C4-2B (cell line): ENCODE measurements at regions not wholly inside any gene's neighbourhood (a gene's known extent, or its start where the extent isn't known, plus 50 kb on each side); places are given as distances from the start of the nearest gene placed in this dataset.

Experiments
- H3K27ac ChIP-seq: fragments of 450-650 bp; 2 replicates; pipeline ENCODE4 v1.5.1; 2017
- ZFX ChIP-seq: fragments of 450-650 bp; IDR thresholded peaks from 2 replicates; pipeline ENCODE4 v1.6.1; 2017
- TF ChIP-seq, protein P1 (sequence below): fragments of 450-650 bp; conservative IDR thresholded peaks from 2 replicates; pipeline ENCODE4 v1.5.1; 2017; ENCODE audit warnings: mild to moderate bottlenecking

GRCh38 chr1:198939286-198939685, 300.4 kb downstream of the PTPRC start:
- TF ChIP-seq ZFX: no peak
- TF ChIP-seq, protein P1, sequence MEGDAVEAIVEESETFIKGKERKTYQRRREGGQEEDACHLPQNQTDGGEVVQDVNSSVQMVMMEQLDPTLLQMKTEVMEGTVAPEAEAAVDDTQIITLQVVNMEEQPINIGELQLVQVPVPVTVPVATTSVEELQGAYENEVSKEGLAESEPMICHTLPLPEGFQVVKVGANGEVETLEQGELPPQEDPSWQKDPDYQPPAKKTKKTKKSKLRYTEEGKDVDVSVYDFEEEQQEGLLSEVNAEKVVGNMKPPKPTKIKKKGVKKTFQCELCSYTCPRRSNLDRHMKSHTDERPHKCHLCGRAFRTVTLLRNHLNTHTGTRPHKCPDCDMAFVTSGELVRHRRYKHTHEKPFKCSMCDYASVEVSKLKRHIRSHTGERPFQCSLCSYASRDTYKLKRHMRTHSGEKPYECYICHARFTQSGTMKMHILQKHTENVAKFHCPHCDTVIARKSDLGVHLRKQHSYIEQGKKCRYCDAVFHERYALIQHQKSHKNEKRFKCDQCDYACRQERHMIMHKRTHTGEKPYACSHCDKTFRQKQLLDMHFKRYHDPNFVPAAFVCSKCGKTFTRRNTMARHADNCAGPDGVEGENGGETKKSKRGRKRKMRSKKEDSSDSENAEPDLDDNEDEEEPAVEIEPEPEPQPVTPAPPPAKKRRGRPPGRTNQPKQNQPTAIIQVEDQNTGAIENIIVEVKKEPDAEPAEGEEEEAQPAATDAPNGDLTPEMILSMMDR: no peak
- H3K27ac ChIP-seq: no peak overlapping the region

DNA sequence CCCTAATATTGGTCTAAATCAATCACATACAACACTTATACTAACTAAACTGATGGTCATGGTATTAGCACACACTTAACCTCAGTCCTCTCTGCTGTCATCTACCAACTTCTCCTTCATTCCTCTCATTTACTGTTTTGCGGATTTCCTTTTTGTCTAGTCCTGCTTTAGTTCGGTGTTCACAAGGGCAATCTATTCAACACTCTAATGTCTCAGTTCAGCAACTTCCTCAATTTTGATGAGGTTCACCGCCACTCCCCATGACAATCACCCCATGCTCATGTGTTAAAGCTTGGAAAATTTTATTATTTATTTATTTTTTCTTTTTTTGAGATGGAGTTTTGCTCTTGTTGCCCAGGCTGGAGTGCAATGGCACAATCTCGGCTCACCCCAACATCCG, 301.1 kb downstream of the PTPRC start:
- TF ChIP-seq, protein P1: no peak
- no peak for TF ChIP-seq ZFX
- H3K27ac ChIP-seq: no peak overlapping the region

GRCh38 chr1:198942466-198942865, 303.6 kb downstream of the PTPRC start:
- H3K27ac ChIP-seq: no peak overlapping the region
- no peak for TF ChIP-seq ZFX
- TF ChIP-seq, protein P1: no peak

DNA sequence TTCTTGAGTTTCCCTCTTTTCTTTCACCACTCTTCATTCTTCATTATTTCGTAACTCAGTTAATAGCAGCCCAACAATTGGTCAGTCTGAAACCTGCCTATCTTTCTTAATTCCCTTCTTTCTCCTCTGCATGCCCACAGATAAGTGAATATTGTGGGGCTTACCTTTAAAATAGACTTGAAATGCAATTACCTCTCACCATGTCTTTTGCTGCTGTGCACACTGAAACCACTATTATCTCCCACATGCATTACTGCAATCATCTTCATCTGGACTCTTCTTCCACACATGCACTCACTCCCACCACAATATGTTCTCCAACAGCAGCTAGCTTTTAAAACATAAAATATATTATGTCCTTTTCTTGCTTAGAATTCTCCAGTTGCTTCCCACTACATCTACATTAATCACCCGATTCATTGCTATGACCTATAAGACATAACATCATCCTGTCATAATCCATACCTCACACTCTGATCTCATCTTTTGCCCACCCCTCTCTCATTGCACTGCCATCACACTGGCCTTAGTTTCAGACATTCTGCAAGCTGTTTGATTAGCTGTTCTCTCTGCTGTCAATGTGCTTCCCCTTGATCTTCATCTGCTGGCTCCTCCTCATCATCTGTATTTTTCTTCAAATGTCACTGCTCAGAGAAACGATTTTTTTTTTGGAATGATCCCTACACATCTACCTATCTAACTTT, 304.8 kb downstream of the PTPRC start:
- no peak for TF ChIP-seq ZFX
- TF ChIP-seq, protein P1: no peak
- no peak overlapping the region for H3K27ac ChIP-seq

DNA sequence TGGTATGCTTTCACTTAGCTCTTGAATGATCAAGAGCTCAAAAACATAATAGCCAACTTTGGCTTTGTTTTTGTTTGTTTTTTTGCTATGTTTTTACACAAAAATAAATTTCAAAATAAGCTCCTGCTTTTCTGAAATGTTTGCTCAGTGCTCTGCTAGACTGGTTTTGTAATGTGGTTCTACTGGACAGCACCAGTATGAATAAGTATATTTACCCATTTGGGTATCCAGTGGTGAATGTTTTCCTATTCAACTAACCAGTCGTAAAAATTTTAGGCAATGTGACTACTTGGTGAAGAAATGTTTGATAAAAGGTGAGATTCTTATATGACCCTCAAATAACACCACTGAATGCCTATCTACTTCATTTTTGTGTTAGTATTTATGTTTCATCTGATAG, 308.6 kb downstream of the PTPRC start:
- H3K27ac ChIP-seq: no peak overlapping the region
- TF ChIP-seq, protein P1: no peak
- no peak for TF ChIP-seq ZFX

GRCh38 chr1:198948895-198949659, 310.2 kb downstream of the PTPRC start:
- no peak overlapping the region for H3K27ac ChIP-seq
- no peak for TF ChIP-seq ZFX
- TF ChIP-seq, protein P1: no peak

DNA sequence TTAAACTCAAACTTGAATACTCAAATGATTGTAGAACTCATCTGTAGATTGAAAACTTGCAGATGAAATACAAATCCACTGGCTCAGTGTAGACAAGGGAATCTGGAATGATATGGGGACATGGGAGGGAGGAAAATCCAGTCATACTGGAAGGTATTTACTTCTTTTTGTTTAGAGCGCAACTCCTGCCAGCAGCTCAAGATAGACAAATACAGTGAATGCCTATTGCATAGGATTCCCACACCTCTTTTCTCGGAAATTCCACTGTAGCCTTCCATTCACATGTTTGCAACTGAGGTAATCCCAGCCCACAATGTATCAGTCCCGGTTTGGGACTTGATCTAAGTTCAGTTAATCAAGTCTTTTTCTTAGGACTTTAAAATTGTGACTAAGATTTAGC, 311.2 kb downstream of the PTPRC start:
- H3K27ac ChIP-seq: no peak overlapping the region
- TF ChIP-seq ZFX: no peak
- TF ChIP-seq, protein P1: no peak
